Ammon's horn (tissue), 1 donor: ENCODE measurements at regions not wholly inside any gene's neighbourhood (a gene's known extent, or its start where the extent isn't known, plus 50 kb on each side); places are given as distances from the start of the nearest gene placed in this dataset.
A peak's percentile ranks its signal among the peaks of the same experiment; 100 is the strongest.
"Not testable (repeated sequence)": the region's sequence is repeated elsewhere in the genome, so short reads cannot be mapped to it uniquely, and the experiment has no call there.

ENCODE experiments used
- DNase-seq: peaks from one replicate; pipeline ENCODE4 v3.0.0-alpha.2; 2016; ENCODE audit warnings: low spot score

- DNase-seq: not testable (repeated sequence)
Measured at GRCh38 chrY:7588176-7588575, 676.6 kb upstream of the AMELY start.

DNA sequence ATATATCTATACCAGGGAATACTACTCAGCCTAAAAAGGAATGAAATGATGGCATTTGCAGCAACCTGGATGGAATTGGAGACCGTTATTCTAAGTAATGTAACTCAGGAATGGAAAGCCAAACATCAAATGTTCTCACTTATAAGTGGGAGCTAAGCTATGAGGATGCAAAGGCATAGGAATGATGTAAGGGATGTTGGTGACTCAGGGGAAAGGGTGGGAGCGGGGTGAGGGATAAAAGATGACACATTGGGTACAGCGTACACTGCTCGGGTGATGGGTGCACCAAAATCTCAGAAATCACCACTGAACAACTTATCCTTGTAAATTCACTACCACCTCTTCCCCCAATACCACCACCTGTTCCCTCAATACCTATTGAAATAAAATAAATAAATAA lies 651.0 kb upstream of the AMELY start:
- no peak for DNase-seq

GRCh38 chrY:7557675-7558074 lies 646.1 kb upstream of the AMELY start:
- no peak for DNase-seq

DNA sequence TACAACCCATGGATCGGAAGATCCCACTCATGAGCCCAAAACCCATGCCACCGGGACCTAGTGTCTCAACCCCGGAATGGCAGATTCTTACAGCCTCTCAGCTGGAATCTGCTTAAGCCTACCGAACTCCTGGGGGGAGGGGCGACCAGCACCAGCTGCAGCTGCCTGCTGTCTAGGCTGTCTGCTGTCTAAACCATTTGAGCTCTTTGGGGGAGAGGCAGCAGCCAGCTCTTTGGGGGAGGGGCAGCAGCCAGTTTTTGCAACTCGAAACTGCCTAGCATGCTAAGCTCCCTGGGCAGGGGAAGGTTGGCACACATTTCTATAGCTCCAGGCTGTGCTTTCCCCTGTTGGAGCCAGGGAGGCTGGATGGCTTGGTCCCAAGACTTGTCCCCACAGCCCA lies 643.5 kb upstream of the AMELY start:
- DNase-seq: no peak

DNA sequence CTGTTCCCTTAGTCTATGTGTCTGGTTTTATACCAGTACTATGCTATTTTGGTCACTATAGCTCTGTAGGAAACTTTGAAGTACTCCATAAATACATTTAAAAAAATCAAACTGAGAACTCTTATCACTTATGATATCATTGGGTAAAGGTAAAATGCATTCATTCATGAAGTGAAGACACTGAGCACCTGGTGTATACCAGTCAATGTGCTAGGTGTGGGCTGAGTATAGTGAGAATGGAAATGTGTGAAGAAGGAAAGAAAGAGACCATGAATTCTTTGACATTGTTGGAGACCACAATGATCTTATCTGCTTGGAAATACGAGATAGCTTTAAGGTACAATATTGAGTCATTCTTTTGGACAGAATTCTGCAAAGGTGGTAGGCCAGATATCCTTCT lies 633.5 kb upstream of the AMELY start:
- DNase-seq: no peak

- DNase-seq: no peak
Measured at GRCh38 chrY:7544172-7544770, 632.7 kb upstream of the AMELY start.

DNA sequence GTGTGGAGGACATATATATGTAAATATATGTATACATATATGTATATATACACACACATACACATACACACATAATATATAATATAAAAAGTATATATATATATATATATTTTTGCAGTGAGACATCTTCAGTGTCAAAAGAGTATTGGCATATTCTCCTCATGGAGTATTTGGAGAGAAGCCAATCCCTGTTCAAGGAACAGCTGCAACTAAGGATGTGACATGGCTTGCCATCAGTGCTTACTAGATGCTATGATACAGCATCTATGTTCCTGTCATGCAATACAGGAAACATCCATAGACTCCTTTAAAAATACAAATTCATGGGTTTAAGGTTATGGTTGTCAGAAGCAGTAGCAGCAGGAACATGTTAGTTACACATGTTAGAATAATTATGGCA lies 632.0 kb upstream of the AMELY start:
- no peak for DNase-seq

GRCh38 chrY:7542256-7542858 lies 630.8 kb upstream of the AMELY start:
- no peak for DNase-seq

- peak; percentile 2 for DNase-seq
Measured at GRCh38 chrY:7529396-7529795, 617.8 kb upstream of the AMELY start.

DNA sequence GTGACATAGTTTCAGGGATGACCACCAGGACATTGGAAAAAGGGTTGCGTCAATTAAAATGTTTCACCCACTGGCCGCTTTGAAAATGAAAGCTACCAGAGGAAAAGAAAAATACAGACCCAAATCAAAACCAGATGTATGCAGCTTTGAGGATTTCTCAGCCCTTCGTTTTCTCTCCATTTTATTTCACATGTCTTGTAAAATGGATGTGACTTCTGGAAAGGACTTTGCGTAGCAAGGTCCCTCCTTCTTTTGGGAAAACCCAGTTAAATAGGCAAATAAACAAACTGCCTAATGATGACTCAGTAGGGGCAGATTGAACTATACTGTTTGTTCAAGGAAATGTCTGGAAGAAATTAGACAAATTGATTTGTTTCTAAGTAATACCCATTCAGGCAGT lies 616.0 kb upstream of the AMELY start:
- DNase-seq: not testable (repeated sequence)

- no peak for DNase-seq
Measured at GRCh38 chrY:7518387-7518786, 606.8 kb upstream of the AMELY start.

- no peak for DNase-seq
Measured at GRCh38 chrY:7516268-7516667, 604.7 kb upstream of the AMELY start.

- no peak for DNase-seq
Measured at GRCh38 chrY:7515812-7516211, 604.3 kb upstream of the AMELY start.

DNA sequence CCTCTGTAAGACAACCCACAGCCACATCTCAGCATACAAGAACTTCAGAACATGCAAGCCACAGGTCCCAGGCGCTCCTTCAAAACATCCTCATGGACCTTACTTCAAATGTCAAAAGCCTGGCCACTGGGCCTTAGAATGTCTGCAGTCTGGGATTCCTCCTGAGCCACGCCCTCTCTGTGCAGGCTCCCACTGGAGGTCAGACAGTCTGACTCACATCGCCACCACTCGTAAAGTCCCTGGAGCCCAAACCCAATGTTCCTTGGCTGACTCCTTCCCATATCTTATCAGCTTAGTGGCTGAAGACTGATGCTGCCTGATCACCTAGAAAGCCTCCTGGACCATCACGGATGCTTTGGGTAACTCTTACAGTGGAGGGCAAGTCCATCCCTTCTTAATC lies 591.3 kb upstream of the AMELY start:
- no peak for DNase-seq

- DNase-seq: no peak
Measured at GRCh38 chrY:7501236-7501635, 589.7 kb upstream of the AMELY start.

DNA sequence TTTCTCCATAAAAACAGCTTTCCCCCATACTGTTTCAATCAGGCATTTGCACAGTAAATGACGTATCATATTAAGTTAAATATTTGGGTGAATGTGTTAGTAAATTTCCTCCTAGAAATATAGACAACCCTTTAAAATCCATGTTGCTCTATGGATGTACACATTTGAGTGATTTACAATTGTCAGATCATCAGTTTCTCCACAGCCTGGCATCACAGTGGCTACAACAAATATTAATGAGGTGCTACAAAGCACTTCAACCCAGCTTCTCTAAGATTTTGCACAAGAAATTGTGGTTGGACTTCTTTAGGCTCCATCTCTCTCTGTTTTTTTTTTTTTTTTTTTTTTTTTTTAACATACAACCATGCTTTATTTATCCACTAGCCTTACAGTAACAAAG lies 584.4 kb upstream of the AMELY start:
- no peak for DNase-seq

DNA sequence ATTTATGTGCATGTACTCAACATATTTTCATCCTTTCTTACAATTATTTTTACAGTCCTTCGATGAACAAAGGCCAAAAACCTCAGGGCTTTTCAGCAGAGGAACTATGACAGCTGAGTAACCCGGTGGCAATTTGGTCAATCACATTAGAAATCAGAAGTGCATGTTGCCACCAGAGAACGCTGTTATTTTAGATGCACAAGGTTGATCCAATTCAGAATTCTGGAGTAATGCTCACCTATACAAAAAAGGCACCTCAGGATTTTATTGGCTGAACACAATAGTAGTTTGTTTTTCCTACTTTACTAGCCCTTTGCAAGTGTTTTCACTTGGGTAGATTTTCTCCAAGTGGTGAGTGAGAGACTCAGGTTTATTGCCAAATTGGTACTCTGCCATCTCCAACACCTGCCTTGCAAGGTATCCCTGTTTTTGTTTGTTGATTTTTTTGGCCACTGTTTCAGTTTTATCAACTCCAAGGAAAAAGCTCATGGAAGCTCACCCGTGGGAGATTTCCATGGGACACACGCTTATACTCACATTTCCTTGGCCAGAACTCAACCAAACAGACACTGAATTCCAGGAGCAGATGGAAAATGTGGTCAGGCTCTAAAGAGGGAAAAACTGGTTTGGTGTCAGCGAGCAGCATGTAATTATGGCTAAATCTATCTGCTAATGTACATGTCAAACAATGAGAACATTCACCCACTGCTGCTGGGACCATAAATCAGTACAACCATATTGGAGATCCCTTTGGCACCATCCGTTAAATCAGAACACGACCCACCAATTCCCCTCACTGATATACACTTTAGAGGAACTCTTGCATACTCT lies 573.1 kb upstream of the AMELY start:
- not testable (repeated sequence) for DNase-seq

DNA sequence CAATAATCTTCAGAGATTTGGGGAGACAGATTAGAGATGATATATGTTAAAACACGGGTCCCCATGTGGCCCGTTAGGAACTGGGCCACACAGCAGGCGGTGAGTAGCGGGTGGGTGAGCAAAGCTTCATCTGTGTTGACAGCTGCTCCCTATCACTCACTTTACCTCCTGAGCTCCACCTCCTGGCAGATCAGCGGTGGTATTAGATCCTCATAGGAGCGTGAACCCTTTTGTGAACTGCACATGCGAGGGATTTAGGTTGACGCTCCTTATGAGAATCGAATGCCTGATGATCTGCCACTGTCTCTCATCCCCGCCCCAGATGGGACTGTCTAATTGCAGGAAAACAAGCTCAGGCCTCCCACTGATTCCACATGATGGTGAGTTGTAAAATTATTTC lies 560.4 kb upstream of the AMELY start:
- DNase-seq: no peak

DNA sequence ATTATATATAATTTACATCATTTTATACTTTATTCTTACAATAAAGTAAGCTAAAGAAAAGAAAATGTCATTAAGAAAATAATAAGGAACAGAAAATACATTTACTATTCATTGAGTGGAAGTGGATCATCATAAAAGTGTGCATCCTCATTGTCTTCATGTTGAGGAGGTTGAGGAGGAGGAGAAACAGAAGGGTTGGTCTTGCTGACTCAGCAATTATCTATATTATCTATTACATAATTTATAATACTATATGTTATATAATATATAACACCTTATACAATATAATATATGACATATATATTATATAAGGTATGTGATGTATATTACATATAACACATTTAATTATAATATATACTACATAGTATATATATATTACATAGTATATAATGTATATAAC lies 558.5 kb upstream of the AMELY start:
- no peak for DNase-seq

- DNase-seq: no peak
Measured at GRCh38 chrY:7468951-7469745, 557.6 kb upstream of the AMELY start.

DNA sequence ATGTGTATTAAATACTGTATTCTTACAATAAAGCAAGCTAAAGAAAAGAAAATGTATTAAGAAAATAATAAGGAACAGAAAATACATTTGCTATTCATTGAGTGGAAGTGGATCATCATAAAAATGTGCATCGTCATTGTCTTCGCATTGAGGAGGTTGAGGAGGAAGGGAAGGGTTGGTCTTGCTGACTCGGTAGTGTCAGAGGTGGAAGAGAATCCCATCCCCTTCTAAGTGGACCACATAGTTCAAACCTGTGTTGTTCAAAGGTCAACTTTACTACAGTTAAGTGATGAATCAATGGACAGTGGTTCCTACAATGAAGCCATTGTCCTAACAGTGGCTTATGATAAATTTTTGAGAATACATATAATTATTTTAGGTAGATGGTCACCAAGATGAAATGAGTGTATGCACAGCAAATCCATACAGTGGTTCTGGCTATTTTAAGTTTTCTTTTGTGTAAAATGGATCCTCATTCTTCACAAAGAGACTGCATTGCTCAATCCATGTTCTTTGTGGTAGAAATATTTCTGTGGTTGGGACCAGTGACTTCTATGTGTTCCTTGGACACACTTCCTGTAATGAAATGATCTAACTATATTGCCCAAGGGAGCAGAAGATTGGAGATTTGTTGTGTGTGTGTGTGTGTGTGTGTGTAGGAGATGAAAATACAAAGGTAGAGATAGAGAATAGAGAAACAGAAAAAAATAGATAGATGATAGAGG lies 556.4 kb upstream of the AMELY start:
- DNase-seq: no peak

DNA sequence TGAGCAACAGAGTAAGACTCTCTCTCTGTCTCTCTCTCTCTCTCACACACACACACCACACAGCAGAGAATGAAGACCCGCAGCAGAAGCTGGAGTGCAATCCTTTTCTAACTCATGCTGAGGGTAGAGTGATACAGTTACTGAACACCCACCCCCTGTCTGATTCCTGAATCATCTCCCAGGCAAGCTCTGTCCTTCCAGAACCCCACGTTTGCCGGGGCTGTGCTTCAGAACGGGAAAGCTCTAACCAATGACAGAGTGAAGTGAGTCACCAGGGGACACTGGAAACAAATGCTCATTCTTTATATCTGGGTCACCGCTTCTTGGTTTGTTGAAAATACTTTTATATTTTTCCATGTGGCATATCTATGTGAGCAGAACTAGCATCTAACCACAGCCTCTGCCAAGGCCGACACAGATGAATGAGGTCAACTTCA lies 553.7 kb upstream of the AMELY start:
- DNase-seq: peak; percentile 22
